GM19397 (cell line): ENCODE measurements at regions not wholly inside any gene's neighbourhood (a gene's known extent, or its start where the extent isn't known, plus 50 kb on each side); places are given as distances from the start of the nearest gene placed in this dataset.
A peak's percentile ranks its signal among the peaks of the same experiment; 100 is the strongest.
"Not testable (repeated sequence)": the region's sequence is repeated elsewhere in the genome, so short reads cannot be mapped to it uniquely, and the experiment has no call there.

Experiments
- ATAC-seq: cut with Tn5 transposase; IDR thresholded peaks from one replicate; pipeline ENCODE4 v1.9.1; 2021; ENCODE audit warnings: mild to moderate bottlenecking, moderate library complexity; ENCODE audit not compliant: unreplicated experiment

GRCh38 chr3:519026-519425 lies 322.5 kb downstream of the CHL1 start:
- ATAC-seq, result no peak

- ATAC-seq, result no peak
These were observed 326.3 kb downstream of the CHL1 start for GRCh38 chr3:522888-523287.

GRCh38 chr3:525415-525814 lies 328.9 kb downstream of the CHL1 start:
- no peak for ATAC-seq

DNA sequence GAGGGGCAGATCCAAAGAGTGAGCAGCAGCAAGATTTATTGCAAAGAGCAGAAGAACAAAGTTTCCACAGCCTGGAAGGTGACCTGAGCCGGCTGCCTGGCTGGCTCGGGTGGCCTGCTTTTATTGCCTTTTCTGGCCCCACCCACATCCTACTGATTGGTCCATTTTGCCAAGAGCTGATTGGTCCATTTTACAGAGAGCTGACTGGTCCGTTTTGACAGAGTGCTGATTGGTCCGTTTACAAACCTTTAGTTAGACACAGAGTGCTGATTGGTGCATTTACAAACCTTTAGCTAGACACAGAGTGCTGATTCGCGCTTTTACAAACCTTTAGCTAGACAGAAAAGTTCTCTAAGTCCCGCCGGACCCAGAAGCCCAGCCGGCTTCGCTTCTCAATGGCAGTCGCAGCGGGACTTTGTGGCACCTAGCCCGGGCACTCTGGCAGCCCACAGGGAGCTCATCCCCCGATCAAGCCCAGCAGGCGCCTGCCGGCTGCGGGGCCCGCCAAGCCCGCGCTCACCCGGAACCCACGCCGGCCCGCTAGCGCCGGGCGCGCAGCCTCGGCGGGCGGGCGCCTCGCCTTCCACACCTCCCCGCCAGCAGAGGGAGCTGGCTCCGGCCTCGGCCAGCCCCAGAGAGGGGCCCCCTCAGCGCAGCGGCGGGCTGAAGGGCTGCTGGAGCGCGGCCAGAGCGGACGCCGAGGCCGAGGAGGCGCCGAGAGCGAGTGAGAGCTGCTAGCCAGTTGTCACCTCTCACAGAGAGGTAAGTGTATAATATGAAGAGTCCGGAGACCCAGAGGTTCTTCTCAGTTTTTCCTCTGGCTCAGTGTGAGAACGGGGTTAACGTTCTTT lies 339.2 kb downstream of the CHL1 start:
- peak; percentile 94 for ATAC-seq

DNA sequence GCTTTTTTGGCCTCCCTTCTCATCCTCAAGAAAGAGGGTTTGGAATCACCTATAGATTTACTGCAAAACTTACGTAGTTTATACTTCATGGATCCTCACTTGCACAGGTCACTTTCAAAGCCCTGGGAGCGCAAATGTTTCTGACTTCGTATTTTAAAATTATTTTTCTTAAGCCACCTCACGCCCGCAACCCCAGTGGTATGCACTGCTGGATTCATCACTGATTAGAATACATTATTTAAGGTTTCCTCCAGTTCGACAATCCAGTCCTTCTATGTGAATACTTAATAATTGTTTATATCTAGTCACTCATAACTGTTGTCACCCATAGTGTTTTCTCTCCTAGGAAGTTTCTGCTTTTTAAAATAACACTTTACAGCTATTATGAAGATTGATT lies 339.9 kb downstream of the CHL1 start:
- no peak for ATAC-seq

GRCh38 chr3:541062-541801 lies 344.7 kb downstream of the CHL1 start:
- ATAC-seq, result no peak

DNA sequence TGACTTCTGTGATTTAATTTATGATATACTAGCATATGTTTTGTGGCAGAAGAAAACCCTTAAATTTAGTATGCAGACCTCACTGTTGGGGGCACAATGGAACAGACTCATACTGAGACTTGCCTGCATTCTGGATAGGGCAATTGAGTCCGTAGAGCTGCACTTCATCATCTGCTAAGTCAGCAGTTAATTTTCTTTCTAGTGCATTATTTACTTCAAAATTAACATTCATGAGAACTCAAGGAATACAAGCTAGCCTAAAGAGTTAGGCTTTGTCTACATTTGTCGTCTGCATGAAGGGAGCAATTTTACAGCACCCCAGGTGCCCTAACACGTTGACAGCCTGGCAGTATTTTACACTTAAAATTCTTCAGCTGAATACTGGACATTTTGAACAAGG lies 345.5 kb downstream of the CHL1 start:
- no peak for ATAC-seq

DNA sequence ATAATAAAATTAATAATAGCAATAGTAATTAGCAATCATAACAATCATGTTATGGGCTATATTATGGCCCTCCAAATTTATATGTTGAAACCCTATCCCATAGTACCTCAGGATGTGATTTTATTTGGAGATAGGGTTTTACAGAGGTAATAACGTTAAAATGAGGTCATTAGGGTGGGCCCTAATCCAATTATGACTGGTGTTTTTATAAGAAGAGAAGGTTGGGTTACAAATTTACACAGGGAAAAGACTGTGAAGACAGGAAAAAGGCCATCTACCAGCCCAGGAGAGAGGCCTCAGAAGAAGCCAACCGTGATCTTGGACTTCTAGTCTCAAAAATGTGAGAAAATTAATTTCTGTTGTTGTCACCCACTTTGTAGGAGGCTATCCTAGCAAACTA lies 353.1 kb downstream of the CHL1 start:
- ATAC-seq, result no peak

DNA sequence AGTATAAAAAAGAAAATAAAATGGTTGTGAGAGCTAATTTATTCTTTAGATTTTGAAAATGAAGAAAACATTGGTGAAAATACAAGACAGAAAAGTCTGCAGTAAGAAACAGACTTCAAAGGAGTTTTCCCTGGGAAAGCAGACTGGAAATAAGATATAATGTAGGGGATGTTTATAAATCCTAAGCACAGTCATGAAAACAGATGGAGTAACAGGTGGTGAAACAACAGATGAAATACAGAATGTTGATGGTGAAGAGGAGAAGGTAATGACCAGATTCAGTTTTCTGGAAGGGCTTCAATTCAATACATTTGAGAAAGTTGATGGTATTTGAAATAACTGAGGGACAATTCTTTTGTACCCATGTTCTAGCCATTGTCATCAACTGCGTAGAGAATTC lies 353.9 kb downstream of the CHL1 start:
- no peak for ATAC-seq

DNA sequence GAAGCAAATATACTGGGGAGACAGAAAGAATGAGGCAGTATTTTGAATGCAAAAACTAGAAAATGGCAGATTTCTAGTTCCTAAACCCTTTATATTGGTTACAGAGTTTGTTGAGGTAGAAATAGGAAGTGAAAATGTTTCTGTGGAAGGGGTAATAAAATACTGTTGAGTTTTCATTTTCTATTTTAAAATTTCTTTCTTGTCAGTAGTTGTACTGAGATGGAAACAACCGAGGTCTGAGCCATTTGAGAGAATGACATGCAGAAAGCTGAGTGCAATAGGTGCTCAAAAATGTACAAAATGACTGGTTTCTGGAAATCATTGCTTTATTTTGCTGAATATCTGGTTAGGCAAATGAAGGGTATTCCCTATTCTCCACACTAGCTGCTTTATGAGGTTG lies 361.4 kb downstream of the CHL1 start:
- peak; percentile 97 for ATAC-seq

DNA sequence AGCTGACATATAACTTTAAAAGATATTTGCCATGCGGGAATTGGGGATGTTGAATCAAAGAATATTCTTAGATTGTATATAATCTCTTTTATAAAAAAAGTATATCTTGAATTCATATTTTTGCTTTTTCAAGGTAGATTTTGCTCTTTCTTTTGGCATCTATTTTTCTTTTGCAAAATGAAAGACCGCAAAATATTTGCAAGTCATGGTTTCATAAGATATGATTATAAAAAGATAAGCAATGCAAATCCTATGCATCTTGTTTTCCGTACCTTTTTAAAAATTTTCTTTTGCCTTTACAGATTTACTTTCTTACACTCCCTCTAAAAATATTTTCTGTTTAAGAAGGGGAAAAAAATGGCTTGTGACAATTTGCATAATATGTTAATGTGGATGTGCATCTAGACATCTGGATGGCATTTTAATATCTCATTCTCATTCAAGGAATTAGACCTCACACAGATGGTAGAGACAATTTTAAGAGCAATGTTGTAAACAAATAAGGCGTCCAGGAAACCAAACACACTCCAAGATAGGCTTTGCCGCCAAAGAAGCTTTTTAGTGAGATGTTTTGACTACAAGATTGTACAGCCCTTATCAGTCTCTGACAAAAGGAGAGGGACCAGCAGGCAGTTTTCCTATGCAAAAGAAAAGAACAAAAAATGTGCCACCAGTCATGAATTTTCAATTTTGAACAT lies 371.1 kb downstream of the CHL1 start:
- no peak for ATAC-seq

DNA sequence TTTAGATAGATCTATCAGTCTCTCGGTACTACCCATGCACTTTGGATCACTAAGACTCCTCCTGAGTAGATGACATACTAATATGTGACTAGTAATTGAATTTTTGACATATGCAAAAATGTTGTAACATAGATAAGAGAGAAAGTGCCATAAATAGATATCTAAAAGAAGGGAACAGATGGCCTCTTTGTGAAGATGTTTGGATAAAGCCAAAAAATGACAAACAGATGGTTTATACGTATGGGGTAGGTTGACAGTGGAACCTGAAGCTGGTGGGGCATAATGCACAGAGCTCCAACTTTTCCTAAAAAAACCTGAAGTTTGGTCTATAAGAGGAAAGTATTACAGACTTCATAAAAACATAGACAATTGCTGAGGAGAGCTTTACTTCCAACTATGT lies 383.0 kb downstream of the CHL1 start:
- ATAC-seq, result not testable (repeated sequence)

DNA sequence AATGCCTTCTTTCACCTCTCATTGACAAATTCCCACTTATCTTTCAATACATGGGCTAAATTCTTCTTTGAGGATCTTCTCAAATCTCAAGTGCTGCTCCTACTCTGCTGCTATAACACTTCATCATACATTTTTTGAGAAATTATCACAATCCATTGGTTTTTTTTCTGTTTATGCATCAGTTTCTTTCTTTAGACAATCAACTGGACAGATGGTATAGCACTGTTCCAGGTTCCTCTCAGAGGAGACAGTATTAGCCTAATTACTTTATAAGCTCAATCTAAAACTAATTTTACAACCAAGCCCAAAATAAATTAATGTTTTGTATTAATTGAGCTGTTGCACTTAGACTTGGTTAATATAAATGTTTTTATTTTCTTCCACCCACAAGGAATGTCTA lies 392.5 kb downstream of the CHL1 start:
- ATAC-seq, result not testable (repeated sequence)

DNA sequence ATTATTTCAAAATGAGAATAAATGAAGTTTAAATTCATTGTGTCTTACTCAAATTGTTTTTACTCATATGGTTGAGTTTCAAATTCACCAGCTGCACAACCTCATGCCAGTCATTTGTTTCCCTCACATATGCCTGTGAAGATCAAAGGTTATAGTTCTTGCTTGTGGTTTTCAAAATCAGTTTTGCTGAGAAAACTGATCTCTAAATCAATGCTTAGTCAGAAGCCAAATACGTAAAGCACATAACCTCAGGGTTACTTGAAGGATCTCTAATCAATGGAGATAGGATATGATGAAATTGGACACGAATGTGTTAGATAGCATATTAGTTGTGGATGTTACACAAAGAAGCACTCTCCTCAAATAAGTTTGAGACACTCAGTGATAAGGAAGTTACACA lies 400.7 kb downstream of the CHL1 start:
- not testable (repeated sequence) for ATAC-seq

GRCh38 chr3:597746-598145 lies 401.2 kb downstream of the CHL1 start:
- not testable (repeated sequence) for ATAC-seq

- ATAC-seq, result not testable (repeated sequence)
These were observed 410.9 kb downstream of the CHL1 start for GRCh38 chr3:607480-607879.

GRCh38 chr3:621714-622113 lies 425.2 kb downstream of the CHL1 start:
- ATAC-seq, result no peak

DNA sequence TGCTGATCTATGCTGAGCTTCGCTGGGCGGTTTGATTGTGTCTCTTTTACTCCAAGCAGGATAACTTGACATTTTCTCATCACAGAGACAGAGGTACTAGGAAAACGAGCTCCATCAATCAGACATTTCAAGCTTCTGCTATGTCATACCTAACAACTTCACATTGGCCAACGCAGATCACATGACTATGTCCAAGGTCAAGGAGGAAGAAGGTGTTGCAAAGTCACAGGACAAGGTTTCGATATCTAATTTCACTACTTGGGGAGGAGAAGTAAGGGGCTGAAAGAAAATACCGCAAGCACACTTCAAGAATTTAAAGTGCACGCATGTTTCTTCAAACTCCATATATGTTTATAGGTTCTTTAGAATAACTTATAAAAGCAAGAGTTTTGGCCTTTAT lies 425.8 kb downstream of the CHL1 start:
- ATAC-seq, result no peak

GRCh38 chr3:623914-624545 lies 427.5 kb downstream of the CHL1 start:
- ATAC-seq, result no peak

DNA sequence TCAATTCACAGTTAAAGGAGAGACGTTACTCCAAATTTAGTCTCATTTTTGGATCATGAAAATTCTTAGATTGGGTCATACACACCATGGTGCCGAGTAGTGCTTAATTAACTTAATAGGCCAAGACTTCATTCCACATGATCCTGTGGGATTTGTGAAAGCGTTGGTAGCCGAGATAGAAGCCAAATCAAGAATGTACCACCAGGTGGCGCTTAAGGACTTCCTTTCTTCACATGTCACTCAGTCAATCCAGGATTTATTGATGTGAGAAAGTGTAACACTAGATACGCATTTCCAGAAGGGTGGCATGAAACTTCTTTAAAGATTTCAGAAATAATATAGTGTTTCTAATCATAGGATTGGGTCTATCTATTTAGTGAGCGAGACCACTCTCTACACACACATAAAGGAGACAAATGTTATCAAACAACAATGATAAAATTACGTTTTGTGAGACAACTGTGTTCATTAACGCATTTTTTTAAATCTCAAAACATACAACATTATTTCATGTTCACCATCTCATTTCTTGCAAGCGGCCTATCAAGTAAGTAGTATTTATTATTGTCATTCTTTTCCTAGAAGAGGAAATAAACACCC lies 436.1 kb downstream of the CHL1 start:
- ATAC-seq, result peak; percentile 63

GRCh38 chr3:634511-634910 lies 437.9 kb downstream of the CHL1 start:
- no peak for ATAC-seq
